ENCODE measurements at regions not wholly inside any gene's neighbourhood (a gene's known extent, or its start where the extent isn't known, plus 50 kb on each side); places are given as distances from the start of the nearest gene placed in this dataset.

DNA sequence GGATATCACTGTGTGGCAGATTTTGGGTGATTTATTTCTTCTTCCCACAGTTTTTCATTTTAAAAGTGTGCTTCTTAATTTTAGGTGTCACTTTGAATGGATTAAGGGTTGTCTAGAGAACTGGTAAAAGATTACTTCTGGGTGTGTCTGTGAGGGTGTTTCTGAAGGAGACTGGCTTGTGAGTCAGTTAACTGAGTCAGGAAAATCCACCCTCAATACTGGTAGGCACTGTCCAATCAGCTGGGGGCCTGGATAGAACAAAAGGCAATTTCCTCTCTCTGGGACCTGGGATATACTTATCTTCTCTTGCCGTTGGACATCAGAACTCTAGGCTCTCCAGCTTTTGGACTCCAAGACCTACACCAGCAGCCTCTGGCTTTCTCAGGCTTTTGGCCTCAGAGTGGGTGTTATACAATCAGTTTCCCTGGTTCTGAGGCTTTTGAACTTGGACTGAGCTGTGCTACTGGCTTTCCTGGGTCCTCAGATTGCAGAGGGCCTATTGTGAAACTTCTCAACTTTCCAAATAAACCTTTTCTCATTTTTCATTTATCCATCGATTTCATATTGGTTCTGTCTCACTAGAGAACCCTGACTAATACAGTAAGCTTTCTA, 413.1 kb downstream of the GBA3 start:
- Mint-ChIP-seq H3K4me3 (ENCODE audit: unreplicated experiment) (no peak overlapping the region), H3K27me3 (ENCODE audit: unreplicated experiment) (peaks cover 2% of the 10 kb centered on the region), H3K4me1 (ENCODE audit: low read depth, unreplicated experiment) (no peaks in the 10 kb centered on the region), H3K9me3 (ENCODE audit: unreplicated experiment) (no peaks in the 10 kb centered on the region), H3K27ac (ENCODE audit: unreplicated experiment) (no peak overlapping the region), H3K36me3 (ENCODE audit: unreplicated experiment) (no peaks in the 10 kb centered on the region)
- TF ChIP-seq, protein P1, sequence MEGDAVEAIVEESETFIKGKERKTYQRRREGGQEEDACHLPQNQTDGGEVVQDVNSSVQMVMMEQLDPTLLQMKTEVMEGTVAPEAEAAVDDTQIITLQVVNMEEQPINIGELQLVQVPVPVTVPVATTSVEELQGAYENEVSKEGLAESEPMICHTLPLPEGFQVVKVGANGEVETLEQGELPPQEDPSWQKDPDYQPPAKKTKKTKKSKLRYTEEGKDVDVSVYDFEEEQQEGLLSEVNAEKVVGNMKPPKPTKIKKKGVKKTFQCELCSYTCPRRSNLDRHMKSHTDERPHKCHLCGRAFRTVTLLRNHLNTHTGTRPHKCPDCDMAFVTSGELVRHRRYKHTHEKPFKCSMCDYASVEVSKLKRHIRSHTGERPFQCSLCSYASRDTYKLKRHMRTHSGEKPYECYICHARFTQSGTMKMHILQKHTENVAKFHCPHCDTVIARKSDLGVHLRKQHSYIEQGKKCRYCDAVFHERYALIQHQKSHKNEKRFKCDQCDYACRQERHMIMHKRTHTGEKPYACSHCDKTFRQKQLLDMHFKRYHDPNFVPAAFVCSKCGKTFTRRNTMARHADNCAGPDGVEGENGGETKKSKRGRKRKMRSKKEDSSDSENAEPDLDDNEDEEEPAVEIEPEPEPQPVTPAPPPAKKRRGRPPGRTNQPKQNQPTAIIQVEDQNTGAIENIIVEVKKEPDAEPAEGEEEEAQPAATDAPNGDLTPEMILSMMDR (IDR thresholded peaks at IDR 0.05; ENCODE audit: partially characterized antibody, unreplicated experiment) = no peak
- no peak for DNase-seq

DNA sequence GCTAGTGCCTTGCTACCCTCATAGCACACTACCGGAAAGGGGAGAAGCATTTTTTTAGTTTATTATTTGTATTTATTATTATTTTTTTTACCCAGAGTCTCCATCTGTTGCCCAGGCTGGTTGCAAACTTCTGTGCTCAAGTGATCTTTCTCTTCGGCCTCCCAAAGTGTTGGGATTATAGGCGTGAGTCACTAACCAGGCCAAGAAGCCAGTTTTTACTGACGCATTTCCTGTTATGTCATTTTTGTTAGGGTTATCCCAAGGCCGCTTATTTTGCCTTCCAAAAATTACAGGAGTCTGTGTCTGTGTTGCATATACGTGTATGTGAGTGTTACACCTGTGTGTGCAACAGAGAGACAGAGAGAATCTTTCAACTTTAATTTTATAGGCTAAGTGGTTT, 404.5 kb downstream of the GBA3 start:
- no peak overlapping the region for H3K4me3 Mint-ChIP-seq (ENCODE audit: unreplicated experiment)
- DNase-seq = no peak
- H3K9me3 Mint-ChIP-seq (ENCODE audit: unreplicated experiment) = peaks cover 3% of the 10 kb centered on the region
- H3K27ac Mint-ChIP-seq (ENCODE audit: unreplicated experiment) = no peak overlapping the region
- peaks cover 10% of the 10 kb centered on the region for H3K36me3 Mint-ChIP-seq (ENCODE audit: unreplicated experiment)
- no peaks in the 10 kb centered on the region for H3K4me1 Mint-ChIP-seq (ENCODE audit: low read depth, unreplicated experiment)
- no peaks in the 10 kb centered on the region for H3K27me3 Mint-ChIP-seq (ENCODE audit: unreplicated experiment)
- TF ChIP-seq, protein P1 (IDR thresholded peaks at IDR 0.05; ENCODE audit: partially characterized antibody, unreplicated experiment) = no peak

DNA sequence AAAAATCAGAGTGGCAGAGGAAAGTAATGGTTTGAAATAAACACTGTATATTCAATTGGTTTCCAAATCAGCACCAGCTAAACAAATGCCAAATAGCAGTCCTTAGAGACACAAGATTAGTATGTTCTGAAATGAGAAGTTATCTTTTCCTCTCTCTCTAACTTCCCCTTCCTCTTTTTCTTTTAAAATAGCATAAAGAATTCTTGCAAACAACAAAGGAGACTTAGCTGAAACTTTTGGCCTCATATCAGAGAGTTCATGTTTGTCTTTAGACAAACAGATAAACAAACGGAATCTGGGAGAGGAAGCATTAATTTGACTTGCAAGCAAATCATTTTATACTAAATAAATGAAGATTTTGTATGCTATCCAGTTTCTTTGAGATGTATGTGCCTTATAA, 399.0 kb downstream of the GBA3 start:
- Mint-ChIP-seq H3K27ac (ENCODE audit: unreplicated experiment) (no peak overlapping the region), H3K36me3 (ENCODE audit: unreplicated experiment) (peaks cover 10% of the 10 kb centered on the region), H3K4me3 (ENCODE audit: unreplicated experiment) (no peak overlapping the region), H3K9me3 (ENCODE audit: unreplicated experiment) (peaks cover 3% of the 10 kb centered on the region), H3K27me3 (ENCODE audit: unreplicated experiment) (no peaks in the 10 kb centered on the region), H3K4me1 (ENCODE audit: low read depth, unreplicated experiment) (no peaks in the 10 kb centered on the region)
- TF ChIP-seq, protein P1 (IDR thresholded peaks at IDR 0.05; ENCODE audit: partially characterized antibody, unreplicated experiment) = no peak
- no peak for DNase-seq

DNA sequence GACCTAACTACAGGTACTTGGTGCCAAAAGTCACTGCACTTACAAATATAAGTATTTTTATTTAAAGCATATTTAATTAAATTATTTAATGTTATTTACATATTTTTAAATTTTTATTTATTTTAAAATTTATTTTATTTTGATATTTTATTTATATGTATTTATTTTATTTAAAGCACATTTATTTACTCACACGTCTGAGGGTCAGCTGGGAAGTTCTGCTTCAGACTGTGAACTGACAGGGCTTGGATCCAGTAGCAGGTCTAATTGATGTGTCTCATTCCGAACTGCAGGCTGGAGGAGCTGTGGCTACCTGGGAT, 392.5 kb downstream of the GBA3 start:
- H3K27ac Mint-ChIP-seq (ENCODE audit: unreplicated experiment) = no peak overlapping the region
- no peak for DNase-seq
- no peaks in the 10 kb centered on the region for H3K4me1 Mint-ChIP-seq (ENCODE audit: low read depth, unreplicated experiment)
- H3K9me3 Mint-ChIP-seq (ENCODE audit: unreplicated experiment) = peaks cover 4% of the 10 kb centered on the region
- no peak overlapping the region for H3K4me3 Mint-ChIP-seq (ENCODE audit: unreplicated experiment)
- H3K36me3 Mint-ChIP-seq (ENCODE audit: unreplicated experiment) = peaks cover 10% of the 10 kb centered on the region
- TF ChIP-seq, protein P1 (IDR thresholded peaks at IDR 0.05; ENCODE audit: partially characterized antibody, unreplicated experiment) = no peak
- peaks cover 2% of the 10 kb centered on the region for H3K27me3 Mint-ChIP-seq (ENCODE audit: unreplicated experiment)

DNA sequence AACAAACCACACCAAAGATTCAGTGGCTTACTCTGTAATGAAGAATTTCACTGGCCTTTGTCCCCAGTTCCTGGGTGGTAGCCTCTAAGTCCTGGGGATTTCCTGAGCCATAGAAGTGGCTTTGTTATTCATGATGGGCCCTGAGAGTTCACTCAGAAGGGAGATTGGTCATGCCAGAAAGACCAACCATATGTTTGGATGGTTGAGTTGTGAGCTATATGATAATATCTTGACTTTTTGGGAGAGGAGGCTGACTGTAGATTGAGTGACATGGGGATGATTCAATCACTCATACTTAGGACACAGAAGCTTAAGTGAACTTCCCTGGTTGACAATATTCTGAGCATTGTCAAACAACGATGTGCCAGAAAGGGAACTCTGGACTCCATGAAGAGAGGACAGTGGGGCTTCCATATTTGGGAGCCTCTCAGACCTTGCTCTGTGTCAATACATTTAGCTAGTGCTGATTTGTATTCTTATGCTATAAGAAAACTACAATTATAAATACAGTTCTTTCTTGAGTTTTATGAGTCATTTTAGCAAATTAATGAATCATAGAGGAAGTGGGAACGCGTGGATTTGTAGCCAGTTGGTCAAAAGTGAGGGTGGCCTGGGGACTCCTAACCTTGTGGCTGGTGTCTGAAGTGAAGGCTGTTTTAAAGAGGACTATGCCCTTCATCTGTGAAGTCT, 392.0 kb downstream of the GBA3 start:
- no peak overlapping the region for H3K27ac Mint-ChIP-seq (ENCODE audit: unreplicated experiment)

More for the DNA sequence above, 392.0 kb downstream of the GBA3 start:
- Mint-ChIP-seq H3K4me3 (ENCODE audit: unreplicated experiment) (no peak overlapping the region), H3K36me3 (ENCODE audit: unreplicated experiment) (peaks cover 10% of the 10 kb centered on the region), H3K4me1 (ENCODE audit: low read depth, unreplicated experiment) (no peaks in the 10 kb centered on the region), H3K9me3 (ENCODE audit: unreplicated experiment) (peaks cover 4% of the 10 kb centered on the region), H3K27me3 (ENCODE audit: unreplicated experiment) (peaks cover 2% of the 10 kb centered on the region)
- no peak for DNase-seq
- TF ChIP-seq, protein P1 (IDR thresholded peaks at IDR 0.05; ENCODE audit: partially characterized antibody, unreplicated experiment) = no peak
